A673 (cell line): ENCODE measurements at regions not wholly inside any gene's neighbourhood (a gene's known extent, or its start where the extent isn't known, plus 50 kb on each side); places are given as distances from the start of the nearest gene placed in this dataset.
"Not testable (repeated sequence)": the region's sequence is repeated elsewhere in the genome, so short reads cannot be mapped to it uniquely, and the experiment has no call there.

ENCODE experiments used
- BruUV-seq: library from RNA; stranded (reverse); fragments of 400-500 nt; replicated peaks from 2 replicates; lab custom pipeline; 2021; lab: Mats Ljungman, UMichigan
- CTCF ChIA-PET: fragments of 300-600 bp; sonication (Branson Sonifier 250); formaldehyde crosslinking; loops from one replicate; lab custom pipeline; 2022; ENCODE audit warnings: antibody characterized with exemption; lab: Charles Lee
- POLR2A ChIA-PET: fragments of 300-600 bp; sonication (Branson Sonifier 250); formaldehyde crosslinking; loops from one replicate; lab custom pipeline; 2022; ENCODE audit warnings: antibody characterized with exemption; ENCODE audit not compliant: low non-redundant PET; lab: Charles Lee
- DNase-seq: peaks from one replicate; pipeline ENCODE4 v3.0.0-alpha.2; 2015; ENCODE audit warnings: low spot score
- H3K27ac ChIP-seq: fragments of 200-600 bp; sonication (generic); 2 replicates; pipeline ENCODE4 v1.5.1; 2016; ENCODE audit warnings: mixed run types, low read depth, mild to moderate bottlenecking, mixed read lengths, antibody characterized with exemption, low read length; ENCODE audit not compliant: poor library complexity, severe bottlenecking
- H3K27me3 ChIP-seq: fragments of 200-600 bp; sonication (generic); replicated peaks from 2 replicates; pipeline ENCODE4 v1.6.1; 2017; ENCODE audit warnings: mixed run types, low read depth, mild to moderate bottlenecking, mixed read lengths, antibody characterized with exemption, low read length; ENCODE audit not compliant: insufficient read depth, poor library complexity
- H3K36me3 ChIP-seq: fragments of 200-600 bp; sonication (generic); 2 replicates; pipeline ENCODE4 v1.6.1; 2016; ENCODE audit warnings: mixed run types, mild to moderate bottlenecking, mixed read lengths, antibody characterized with exemption, low read length; ENCODE audit not compliant: insufficient read depth, poor library complexity, severe bottlenecking
- H3K4me1 ChIP-seq: fragments of 200-600 bp; sonication (generic); 2 replicates; pipeline ENCODE4 v1.6.1; 2017; ENCODE audit warnings: mixed run types, mild to moderate bottlenecking, mixed read lengths, antibody characterized with exemption, low read length; ENCODE audit not compliant: insufficient read depth, poor library complexity, severe bottlenecking
- H3K4me3 ChIP-seq: fragments of 200-600 bp; sonication (generic); 2 replicates; pipeline ENCODE4 v1.5.1; 2016; ENCODE audit warnings: low read depth, mixed run types, mild to moderate bottlenecking, mixed read lengths, low read length; ENCODE audit not compliant: poor library complexity, severe bottlenecking
- H3K9me3 ChIP-seq: fragments of 200-600 bp; sonication (generic); 2 replicates; pipeline ENCODE4 v1.6.1; 2016; ENCODE audit warnings: mixed run types, low read depth, mild to moderate bottlenecking, mixed read lengths, antibody characterized with exemption, low read length; ENCODE audit not compliant: poor library complexity, severe bottlenecking
- EZH2 ChIP-seq: fragments of 200-600 bp; sonication (generic); IDR thresholded peaks from 2 replicates; pipeline ENCODE4 v1.6.1; 2017; ENCODE audit warnings: borderline replicate concordance, low read depth, mild to moderate bottlenecking, mixed read lengths, antibody characterized with exemption, low read length; ENCODE audit not compliant: poor library complexity, severe bottlenecking
- intact Hi-C: fragments of 100-400 bp; cut with micrococcal nuclease; formaldehyde crosslinking; loops from one replicate; pipeline ENCODE4 v1.10.0; 2022; ENCODE audit not compliant: unreplicated experiment
- TF ChIP-seq, protein P1 (sequence below): fragments of 300-800, 200-600 bp; sonication (generic); conservative IDR thresholded peaks from 2 replicates; pipeline ENCODE4 v1.5.1; 2017; ENCODE audit warnings: low read depth, mild to moderate bottlenecking, antibody characterized with exemption, low read length, moderate library complexity, mixed read lengths

DNA sequence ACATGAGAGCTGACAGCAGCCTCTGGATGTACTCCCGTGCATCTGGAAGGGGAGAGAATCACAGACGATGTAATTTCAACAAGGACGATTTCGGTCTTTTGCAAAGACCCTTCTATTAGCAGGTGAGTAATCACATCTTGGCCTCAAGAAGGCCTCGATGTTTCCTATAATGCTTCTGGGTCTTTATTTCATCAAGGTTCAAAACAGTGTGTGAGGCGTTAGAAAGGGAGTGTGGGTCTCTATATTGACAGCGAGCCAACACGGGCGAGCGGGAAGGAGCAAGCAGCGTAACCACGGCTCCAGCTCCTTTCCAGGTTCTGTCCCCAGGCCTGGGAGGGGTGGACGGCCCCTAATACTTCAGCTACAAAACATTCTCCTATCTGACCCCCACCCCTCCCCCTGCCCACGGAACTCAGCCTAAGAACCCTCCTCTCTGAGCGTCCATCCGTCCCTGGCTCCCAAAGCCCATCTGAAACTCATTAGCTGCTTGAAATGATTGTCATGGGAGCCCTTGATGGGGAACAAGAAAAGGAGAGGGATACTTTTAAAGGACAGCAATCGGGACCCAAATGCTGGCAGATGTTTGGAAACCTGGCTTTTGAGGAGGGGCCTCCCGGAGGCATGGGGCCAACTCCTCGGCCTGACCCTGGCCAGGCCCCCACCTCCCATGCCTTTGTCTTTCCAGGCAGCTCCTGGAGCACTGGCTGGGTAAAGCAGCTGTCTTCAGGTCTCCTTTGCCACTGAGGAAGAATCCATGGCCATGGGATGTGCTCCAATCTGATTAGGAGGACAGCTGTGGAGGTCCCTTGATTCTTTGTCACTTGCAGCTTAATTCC, 250.8 kb downstream of the FOXD2 start:
- no peaks in the 10 kb centered on the region for H3K36me3 ChIP-seq
- no TSS peak for BruUV-seq
- intact Hi-C loops, result no loop called here
- no peak overlapping the region for H3K4me3 ChIP-seq
- CTCF ChIA-PET, result no interaction called here
- no peak for DNase-seq
- H3K4me1 ChIP-seq, result no peaks in the 10 kb centered on the region
- POLR2A ChIA-PET, result no interaction called here
- no peaks in the 10 kb centered on the region for H3K27me3 ChIP-seq
- TF ChIP-seq, protein P1, sequence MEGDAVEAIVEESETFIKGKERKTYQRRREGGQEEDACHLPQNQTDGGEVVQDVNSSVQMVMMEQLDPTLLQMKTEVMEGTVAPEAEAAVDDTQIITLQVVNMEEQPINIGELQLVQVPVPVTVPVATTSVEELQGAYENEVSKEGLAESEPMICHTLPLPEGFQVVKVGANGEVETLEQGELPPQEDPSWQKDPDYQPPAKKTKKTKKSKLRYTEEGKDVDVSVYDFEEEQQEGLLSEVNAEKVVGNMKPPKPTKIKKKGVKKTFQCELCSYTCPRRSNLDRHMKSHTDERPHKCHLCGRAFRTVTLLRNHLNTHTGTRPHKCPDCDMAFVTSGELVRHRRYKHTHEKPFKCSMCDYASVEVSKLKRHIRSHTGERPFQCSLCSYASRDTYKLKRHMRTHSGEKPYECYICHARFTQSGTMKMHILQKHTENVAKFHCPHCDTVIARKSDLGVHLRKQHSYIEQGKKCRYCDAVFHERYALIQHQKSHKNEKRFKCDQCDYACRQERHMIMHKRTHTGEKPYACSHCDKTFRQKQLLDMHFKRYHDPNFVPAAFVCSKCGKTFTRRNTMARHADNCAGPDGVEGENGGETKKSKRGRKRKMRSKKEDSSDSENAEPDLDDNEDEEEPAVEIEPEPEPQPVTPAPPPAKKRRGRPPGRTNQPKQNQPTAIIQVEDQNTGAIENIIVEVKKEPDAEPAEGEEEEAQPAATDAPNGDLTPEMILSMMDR, result no peak
- TF ChIP-seq EZH2, result no peak
- H3K9me3 ChIP-seq, result no peaks in the 10 kb centered on the region
- no peak overlapping the region for H3K27ac ChIP-seq

DNA sequence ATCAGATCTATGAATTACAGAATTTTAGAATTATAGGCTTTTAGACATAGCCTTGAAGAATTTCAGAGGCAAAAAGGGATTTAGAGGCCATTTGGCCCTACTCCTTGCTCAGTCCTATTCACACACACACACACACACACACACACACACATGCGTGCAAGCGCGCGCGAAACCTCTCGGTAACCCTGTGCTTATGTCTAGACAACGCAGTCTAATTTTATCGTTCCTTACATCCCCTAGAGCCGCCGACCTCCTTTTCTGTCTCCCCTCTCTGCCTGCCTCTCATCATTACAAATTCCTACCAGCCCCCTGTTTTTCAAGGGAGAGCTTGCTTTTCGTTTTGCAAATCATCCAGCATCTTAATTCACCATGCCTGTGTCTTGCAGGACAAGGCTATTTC, 252.1 kb downstream of the FOXD2 start:
- ChIA-PET POLR2A (no interaction called here), CTCF (no interaction called here)
- no peaks in the 10 kb centered on the region for H3K27me3 ChIP-seq
- no peaks in the 10 kb centered on the region for H3K9me3 ChIP-seq
- H3K4me1 ChIP-seq, result no peaks in the 10 kb centered on the region
- no peaks in the 10 kb centered on the region for H3K36me3 ChIP-seq
- no peak overlapping the region for H3K27ac ChIP-seq
- DNase-seq, result no peak
- H3K4me3 ChIP-seq, result no peak overlapping the region
- TF ChIP-seq EZH2, result no peak
- TF ChIP-seq, protein P1, result no peak
- intact Hi-C loops, result no loop called here
- BruUV-seq, result no TSS peak

DNA sequence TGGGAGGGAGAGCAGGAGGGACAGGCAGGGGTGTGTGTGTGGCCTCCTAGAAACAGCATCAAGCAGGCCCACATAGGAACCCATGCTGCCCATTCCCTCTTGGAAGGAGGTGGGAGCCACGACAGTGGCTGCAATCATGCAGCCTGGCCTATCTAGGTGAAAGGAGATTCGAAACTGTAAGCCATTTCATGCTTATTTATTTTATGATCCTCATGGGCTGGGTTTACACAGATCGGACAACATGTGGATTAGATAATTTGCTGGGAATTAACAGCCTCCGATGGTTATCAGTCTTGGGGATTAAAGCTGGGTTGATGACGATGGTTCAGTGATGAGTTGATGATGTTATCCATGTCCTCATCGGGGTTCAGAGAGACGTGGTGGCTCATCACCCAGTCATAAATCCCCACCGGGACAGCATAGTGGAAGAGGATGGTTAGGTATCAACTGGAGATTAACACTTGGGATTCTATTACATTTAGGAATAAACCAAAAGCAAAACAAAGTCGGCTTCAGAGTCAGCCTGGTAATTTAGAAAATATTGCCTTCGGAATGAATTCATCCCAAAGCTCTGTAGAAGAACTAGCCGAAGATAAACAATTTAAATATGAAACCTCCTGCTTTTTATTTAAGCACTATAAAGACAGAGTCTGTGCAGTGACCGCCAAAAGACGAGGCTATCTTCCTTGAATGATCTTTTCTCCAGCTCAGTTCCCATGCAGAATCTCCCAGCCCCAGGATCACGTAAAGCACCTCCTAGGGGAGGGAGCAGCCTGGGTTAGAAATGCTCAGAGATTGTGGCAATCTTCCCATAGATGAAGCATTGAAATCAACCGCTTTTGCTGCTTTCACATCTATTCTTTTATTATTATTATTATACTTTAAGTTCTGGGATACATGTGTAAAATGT, 252.8 kb downstream of the FOXD2 start:
- no peak for TF ChIP-seq EZH2
- TF ChIP-seq, protein P1, result no peak
- no peak for DNase-seq
- ChIA-PET POLR2A (no interaction called here), CTCF (no interaction called here)
- intact Hi-C loops, result no loop called here
- Histone ChIP-seq H3K27ac (no peak overlapping the region), H3K36me3 (no peaks in the 10 kb centered on the region), H3K9me3 (no peaks in the 10 kb centered on the region), H3K4me3 (no peak overlapping the region), H3K4me1 (no peaks in the 10 kb centered on the region), H3K27me3 (no peaks in the 10 kb centered on the region)
- BruUV-seq, result no TSS peak

DNA sequence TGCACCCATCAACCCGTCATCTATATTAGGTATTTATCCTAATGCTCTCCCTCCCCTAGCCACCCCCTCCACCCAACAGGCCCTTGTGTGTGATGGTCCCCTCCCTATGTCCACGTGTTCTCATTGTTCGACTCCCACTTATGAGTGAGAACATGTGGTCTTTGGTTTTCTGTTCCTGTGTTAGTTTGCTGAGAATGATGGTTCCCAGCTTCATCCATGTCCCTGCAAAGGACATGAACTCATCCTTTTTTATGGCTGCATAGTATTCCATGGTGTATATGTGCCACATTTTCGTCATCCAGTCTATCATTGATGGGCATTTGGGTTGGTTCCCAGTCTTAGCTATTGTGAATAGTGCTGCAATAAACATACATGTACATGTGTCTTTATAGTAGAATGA, 253.4 kb downstream of the FOXD2 start:
- H3K4me1 ChIP-seq, POLR2A ChIA-PET, DNase-seq, H3K36me3 ChIP-seq, CTCF ChIA-PET, H3K4me3 ChIP-seq, BruUV-seq, intact Hi-C loops, H3K9me3 ChIP-seq, H3K27me3 ChIP-seq, H3K27ac ChIP-seq: not testable (repeated sequence)
